A673 (cell line): ENCODE measurements at regions not wholly inside any gene's neighbourhood (a gene's known extent, or its start where the extent isn't known, plus 50 kb on each side); places are given as distances from the start of the nearest gene placed in this dataset.

ENCODE experiments used
- CTCF ChIP-seq: fragments of 300-800, 200-600 bp; sonication (generic); conservative IDR thresholded peaks from 2 replicates; pipeline ENCODE4 v1.5.1; 2017; ENCODE audit warnings: low read depth, mild to moderate bottlenecking, antibody characterized with exemption, low read length, moderate library complexity, mixed read lengths
- EZH2 ChIP-seq: fragments of 200-600 bp; sonication (generic); IDR thresholded peaks from 2 replicates; pipeline ENCODE4 v1.6.1; 2017; ENCODE audit warnings: borderline replicate concordance, low read depth, mild to moderate bottlenecking, mixed read lengths, antibody characterized with exemption, low read length; ENCODE audit not compliant: poor library complexity, severe bottlenecking

GRCh38 chr5:162282191-162282590, 214.6 kb downstream of the GABRG2 start:
- TF ChIP-seq CTCF = no peak
- no peak for TF ChIP-seq EZH2
